ENCODE measurements at regions not wholly inside any gene's neighbourhood (a gene's known extent, or its start where the extent isn't known, plus 50 kb on each side); places are given as distances from the start of the nearest gene placed in this dataset.

GRCh38 chr3:72259755-72260587, 475.0 kb upstream of the PROK2 start:
- TF ChIP-seq EZH2 (optimal IDR thresholded peaks at IDR 0.05; ENCODE audit: low read depth, low read length) (no peak), CTCF (IDR thresholded peaks at IDR 0.05; ENCODE audit: low read length) (no peak)
